Left lobe of liver (tissue), 2 donors: ENCODE measurements at regions not wholly inside any gene's neighbourhood (a gene's known extent, or its start where the extent isn't known, plus 50 kb on each side); places are given as distances from the start of the nearest gene placed in this dataset.
"Not testable (repeated sequence)": the region's sequence is repeated elsewhere in the genome, so short reads cannot be mapped to it uniquely, and the experiment has no call there.

Experiments used
- ATAC-seq: fragments of 200-7000 bp; cut with Tn5 transposase; one replicate; pipeline ENCODE4 v1.9.1; 2020; ENCODE audit warnings: mild to moderate bottlenecking, moderate library complexity
- DNase-seq: peaks from one replicate; pipeline ENCODE4 v3.0.0-alpha.2; 2020; ENCODE audit warnings: low spot score
- donor health status: DM: no; HTN: no; CAD: no; lungs with moderate emphysema.
- donor health status: DM: no; HTN: yes; CAD: no.

GRCh38 chr14:38040411-38040810 lies 167.3 kb upstream of the SSTR1 start:
- no peak for DNase-seq
- no peak for ATAC-seq

GRCh38 chr14:38042322-38042721 lies 165.4 kb upstream of the SSTR1 start:
- DNase-seq: no peak
- no peak for ATAC-seq

- ATAC-seq: no peak
- no peak for DNase-seq
These were observed 163.0 kb upstream of the SSTR1 start for GRCh38 chr14:38044710-38045109.

- DNase-seq (no peak), ATAC-seq (no peak)
These were observed 162.2 kb upstream of the SSTR1 start for GRCh38 chr14:38045461-38045860.

- ATAC-seq: no peak
These were observed 161.5 kb upstream of the SSTR1 start for GRCh38 chr14:38046160-38046559.

GRCh38 chr14:38047195-38047902 lies 160.4 kb upstream of the SSTR1 start:
- no peak for DNase-seq
- no peak for ATAC-seq

More at GRCh38 chr14:38046160-38046559, 161.5 kb upstream of the SSTR1 start:
- DNase-seq: no peak

- DNase-seq (no peak), ATAC-seq (no peak)
These were observed 154.0 kb upstream of the SSTR1 start for GRCh38 chr14:38053666-38054065.

- ATAC-seq (no peak), DNase-seq (no peak)
These were observed 151.4 kb upstream of the SSTR1 start for GRCh38 chr14:38056270-38056669.

- not testable (repeated sequence) for DNase-seq, ATAC-seq
These were observed 145.5 kb upstream of the SSTR1 start for GRCh38 chr14:38062223-38062622.

GRCh38 chr14:38063711-38064320 lies 143.9 kb upstream of the SSTR1 start:
- DNase-seq (no peak), ATAC-seq (no peak)

GRCh38 chr14:38065106-38065762 lies 142.5 kb upstream of the SSTR1 start:
- DNase-seq (no peak), ATAC-seq (no peak)

- DNase-seq (no peak), ATAC-seq (no peak)
These were observed 137.6 kb upstream of the SSTR1 start for GRCh38 chr14:38070061-38070588.

- no peak for DNase-seq
- no peak for ATAC-seq
These were observed 134.1 kb upstream of the SSTR1 start for GRCh38 chr14:38073641-38074040.

GRCh38 chr14:38074081-38074480 lies 133.6 kb upstream of the SSTR1 start:
- ATAC-seq (no peak), DNase-seq (no peak)

GRCh38 chr14:38074754-38075153 lies 132.9 kb upstream of the SSTR1 start:
- no peak for DNase-seq

GRCh38 chr14:38078393-38078792 lies 129.3 kb upstream of the SSTR1 start:
- ATAC-seq: no peak
- DNase-seq: peak; percentile 51

More at GRCh38 chr14:38074754-38075153, 132.9 kb upstream of the SSTR1 start:
- ATAC-seq: no peak

GRCh38 chr14:38079268-38079667 lies 128.4 kb upstream of the SSTR1 start:
- no peak for DNase-seq
- ATAC-seq: peak; percentile 82

- DNase-seq: no peak
- no peak for ATAC-seq
These were observed 127.8 kb upstream of the SSTR1 start for GRCh38 chr14:38079886-38080285.

GRCh38 chr14:38080696-38081095 lies 127.0 kb upstream of the SSTR1 start:
- DNase-seq: no peak

GRCh38 chr14:38083039-38083438 lies 124.7 kb upstream of the SSTR1 start:
- ATAC-seq: no peak
- DNase-seq: no peak

More at GRCh38 chr14:38080696-38081095, 127.0 kb upstream of the SSTR1 start:
- no peak for ATAC-seq

GRCh38 chr14:38089123-38089522 lies 118.6 kb upstream of the SSTR1 start:
- ATAC-seq (peak; percentile 48), DNase-seq (no peak)

GRCh38 chr14:38090506-38090905 lies 117.2 kb upstream of the SSTR1 start:
- DNase-seq (no peak), ATAC-seq (no peak)
